ENCODE measurements at regions not wholly inside any gene's neighbourhood (a gene's known extent, or its start where the extent isn't known, plus 50 kb on each side); places are given as distances from the start of the nearest gene placed in this dataset.

DNA sequence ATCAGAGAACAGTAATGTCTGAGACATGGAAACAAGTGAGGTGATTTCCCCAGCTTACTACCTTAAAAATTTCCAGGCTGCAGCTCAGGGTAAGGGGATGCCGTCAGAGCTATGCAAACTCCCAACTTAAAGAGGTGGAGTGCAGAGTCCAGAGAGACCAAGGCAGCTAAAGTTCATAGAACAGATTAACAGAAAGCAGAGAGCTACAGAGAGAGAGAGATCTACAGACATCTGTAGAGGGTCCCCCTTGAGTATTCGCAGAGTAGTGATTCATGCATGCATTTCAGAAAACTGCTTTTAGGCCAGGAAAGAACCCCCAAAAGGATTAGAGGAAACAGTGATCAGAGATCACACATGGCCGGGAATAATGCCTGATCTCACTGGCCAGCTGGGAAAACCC lies 306.2 kb upstream of the PUM3 start:
- TF ChIP-seq POLR2A (IDR thresholded peaks at IDR 0.05): no peak
- TF ChIP-seq, protein P1, sequence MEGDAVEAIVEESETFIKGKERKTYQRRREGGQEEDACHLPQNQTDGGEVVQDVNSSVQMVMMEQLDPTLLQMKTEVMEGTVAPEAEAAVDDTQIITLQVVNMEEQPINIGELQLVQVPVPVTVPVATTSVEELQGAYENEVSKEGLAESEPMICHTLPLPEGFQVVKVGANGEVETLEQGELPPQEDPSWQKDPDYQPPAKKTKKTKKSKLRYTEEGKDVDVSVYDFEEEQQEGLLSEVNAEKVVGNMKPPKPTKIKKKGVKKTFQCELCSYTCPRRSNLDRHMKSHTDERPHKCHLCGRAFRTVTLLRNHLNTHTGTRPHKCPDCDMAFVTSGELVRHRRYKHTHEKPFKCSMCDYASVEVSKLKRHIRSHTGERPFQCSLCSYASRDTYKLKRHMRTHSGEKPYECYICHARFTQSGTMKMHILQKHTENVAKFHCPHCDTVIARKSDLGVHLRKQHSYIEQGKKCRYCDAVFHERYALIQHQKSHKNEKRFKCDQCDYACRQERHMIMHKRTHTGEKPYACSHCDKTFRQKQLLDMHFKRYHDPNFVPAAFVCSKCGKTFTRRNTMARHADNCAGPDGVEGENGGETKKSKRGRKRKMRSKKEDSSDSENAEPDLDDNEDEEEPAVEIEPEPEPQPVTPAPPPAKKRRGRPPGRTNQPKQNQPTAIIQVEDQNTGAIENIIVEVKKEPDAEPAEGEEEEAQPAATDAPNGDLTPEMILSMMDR (IDR thresholded peaks at IDR 0.05): no peak

Measured in right lobe of liver (tissue), 4 donors.